PC-3 (cell line): ENCODE measurements at regions not wholly inside any gene's neighbourhood (a gene's known extent, or its start where the extent isn't known, plus 50 kb on each side); places are given as distances from the start of the nearest gene placed in this dataset.
"Not testable (repeated sequence)": the region's sequence is repeated elsewhere in the genome, so short reads cannot be mapped to it uniquely, and the experiment has no call there.

Experiments used
- CTCF ChIP-seq: fragments of 300-600 bp; sonication (generic); conservative IDR thresholded peaks from 2 replicates; pipeline ENCODE4 v1.5.1; 2017; ENCODE audit warnings: antibody characterized with exemption, low read depth, mild to moderate bottlenecking, low read length
- EZH2 ChIP-seq: fragments of 300-600 bp; sonication (generic); IDR thresholded peaks from one replicate; pipeline ENCODE4 v1.6.1; 2017; ENCODE audit warnings: antibody characterized with exemption, mild to moderate bottlenecking, low read length; ENCODE audit not compliant: unreplicated experiment
- EZH2phosphoT487 ChIP-seq: fragments of 300-600 bp; sonication (generic); IDR thresholded peaks from 2 replicates; pipeline ENCODE4 v1.6.1; 2018; ENCODE audit warnings: mild to moderate bottlenecking, antibody characterized with exemption, low read length, borderline replicate concordance

- not testable (repeated sequence) for TF ChIP-seq CTCF, EZH2phosphoT487, EZH2
Measured at GRCh38 chr1:163592623-163593022, 270.9 kb downstream of the NUF2 start.
